ENCODE measurements at regions not wholly inside any gene's neighbourhood (a gene's known extent, or its start where the extent isn't known, plus 50 kb on each side); places are given as distances from the start of the nearest gene placed in this dataset.

- Mint-ChIP-seq H3K4me1 (no peaks in the 10 kb centered on the region), H3K27ac (no peak overlapping the region), H3K27me3 (ENCODE audit: low read depth) (no peaks in the 10 kb centered on the region), H3K36me3 (ENCODE audit: low read depth) (no peaks in the 10 kb centered on the region), H3K9me3 (no peaks in the 10 kb centered on the region), H3K4me3 (no peak overlapping the region)
- TF ChIP-seq, protein P1, sequence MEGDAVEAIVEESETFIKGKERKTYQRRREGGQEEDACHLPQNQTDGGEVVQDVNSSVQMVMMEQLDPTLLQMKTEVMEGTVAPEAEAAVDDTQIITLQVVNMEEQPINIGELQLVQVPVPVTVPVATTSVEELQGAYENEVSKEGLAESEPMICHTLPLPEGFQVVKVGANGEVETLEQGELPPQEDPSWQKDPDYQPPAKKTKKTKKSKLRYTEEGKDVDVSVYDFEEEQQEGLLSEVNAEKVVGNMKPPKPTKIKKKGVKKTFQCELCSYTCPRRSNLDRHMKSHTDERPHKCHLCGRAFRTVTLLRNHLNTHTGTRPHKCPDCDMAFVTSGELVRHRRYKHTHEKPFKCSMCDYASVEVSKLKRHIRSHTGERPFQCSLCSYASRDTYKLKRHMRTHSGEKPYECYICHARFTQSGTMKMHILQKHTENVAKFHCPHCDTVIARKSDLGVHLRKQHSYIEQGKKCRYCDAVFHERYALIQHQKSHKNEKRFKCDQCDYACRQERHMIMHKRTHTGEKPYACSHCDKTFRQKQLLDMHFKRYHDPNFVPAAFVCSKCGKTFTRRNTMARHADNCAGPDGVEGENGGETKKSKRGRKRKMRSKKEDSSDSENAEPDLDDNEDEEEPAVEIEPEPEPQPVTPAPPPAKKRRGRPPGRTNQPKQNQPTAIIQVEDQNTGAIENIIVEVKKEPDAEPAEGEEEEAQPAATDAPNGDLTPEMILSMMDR (IDR thresholded peaks at IDR 0.05; ENCODE audit: unreplicated experiment in 3 of 3) = no peak
Observed at GRCh38 chr2:79320871-79321270, 161.3 kb upstream of the REG3A start.

DNA sequence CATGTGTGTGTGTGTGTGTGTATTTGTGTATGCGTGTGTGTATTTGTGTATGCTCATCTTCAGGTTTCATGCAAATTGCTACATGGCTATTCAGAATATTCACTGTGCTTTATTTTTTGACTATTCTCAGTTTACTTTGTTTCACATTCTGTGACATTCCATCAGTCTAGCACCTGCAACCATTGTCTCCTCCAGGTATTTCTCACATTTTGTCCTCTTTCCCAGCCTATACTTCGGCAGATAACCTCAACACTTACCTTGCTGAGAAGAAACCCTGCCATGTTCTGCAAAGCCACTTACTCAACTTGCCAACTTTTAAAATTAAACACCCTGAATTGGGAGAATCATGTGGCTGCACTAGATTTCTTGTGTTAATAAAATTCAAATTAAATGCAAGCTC lies 135.4 kb upstream of the REG3A start:
- Mint-ChIP-seq H3K4me1 (no peaks in the 10 kb centered on the region), H3K27ac (no peak overlapping the region), H3K9me3 (no peaks in the 10 kb centered on the region), H3K4me3 (no peak overlapping the region), H3K27me3 (ENCODE audit: low read depth) (peaks cover 4% of the 10 kb centered on the region), H3K36me3 (ENCODE audit: low read depth) (no peaks in the 10 kb centered on the region)
- TF ChIP-seq, protein P1 (IDR thresholded peaks at IDR 0.05; ENCODE audit: unreplicated experiment in 3 of 3) = no peak

GRCh38 chr2:79292958-79293315 lies 133.4 kb upstream of the REG3A start:
- Mint-ChIP-seq H3K27ac (no peak overlapping the region), H3K9me3 (peaks cover 8% of the 10 kb centered on the region), H3K36me3 (ENCODE audit: low read depth) (no peaks in the 10 kb centered on the region), H3K4me1 (no peaks in the 10 kb centered on the region), H3K27me3 (ENCODE audit: low read depth) (peaks cover 4% of the 10 kb centered on the region), H3K4me3 (no peak overlapping the region)
- TF ChIP-seq, protein P1 (IDR thresholded peaks at IDR 0.05; ENCODE audit: unreplicated experiment in 3 of 3) = no peak

DNA sequence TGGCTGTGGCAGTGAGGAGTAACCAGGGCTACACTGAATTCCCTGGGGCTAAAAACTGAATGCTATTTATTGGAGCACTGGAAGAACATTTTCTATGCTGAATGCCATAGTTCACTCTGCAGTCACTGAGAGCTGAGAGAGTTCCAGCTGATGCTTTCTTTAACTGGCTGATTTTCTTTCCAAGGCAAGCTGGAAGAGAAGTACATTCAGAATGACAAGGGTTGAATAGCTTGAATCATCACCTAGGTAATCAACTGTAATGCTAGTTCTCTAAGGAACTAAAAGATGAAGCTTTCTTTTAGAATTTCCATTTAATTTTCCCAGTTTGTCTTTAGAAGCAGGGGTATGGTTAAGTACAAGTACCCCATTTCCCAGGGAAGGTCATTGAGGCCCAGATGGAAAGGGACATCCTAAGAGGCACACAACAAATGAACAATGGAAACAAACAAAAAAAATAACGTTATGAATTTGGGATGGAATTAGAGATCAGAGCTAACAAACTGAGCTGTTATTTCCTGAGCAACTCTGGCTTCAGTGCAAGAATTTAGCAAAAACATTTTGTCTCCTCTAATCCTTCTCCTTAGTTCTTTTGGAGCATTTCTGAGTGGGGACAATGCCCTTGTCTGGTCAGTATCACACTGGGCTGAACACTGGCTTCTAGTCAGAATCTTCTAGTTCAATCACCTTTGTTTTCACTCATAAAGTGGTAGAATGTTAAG lies 132.8 kb upstream of the REG3A start:
- Mint-ChIP-seq H3K4me3 (no peak overlapping the region), H3K36me3 (ENCODE audit: low read depth) (no peaks in the 10 kb centered on the region), H3K4me1 (no peaks in the 10 kb centered on the region), H3K27ac (no peak overlapping the region), H3K27me3 (ENCODE audit: low read depth) (peaks cover 4% of the 10 kb centered on the region), H3K9me3 (peaks cover 8% of the 10 kb centered on the region)
- TF ChIP-seq, protein P1 (IDR thresholded peaks at IDR 0.05; ENCODE audit: unreplicated experiment in 3 of 3) = no peak

GRCh38 chr2:79275863-79276262 lies 116.3 kb upstream of the REG3A start:
- no peak overlapping the region for H3K27ac Mint-ChIP-seq
- H3K36me3 Mint-ChIP-seq (ENCODE audit: low read depth) = no peaks in the 10 kb centered on the region
- TF ChIP-seq, protein P1 (IDR thresholded peaks at IDR 0.05; ENCODE audit: unreplicated experiment in 3 of 3) = no peak
- no peaks in the 10 kb centered on the region for H3K4me1 Mint-ChIP-seq
- H3K27me3 Mint-ChIP-seq (ENCODE audit: low read depth) = no peaks in the 10 kb centered on the region
- no peak overlapping the region for H3K4me3 Mint-ChIP-seq
- peaks cover 9% of the 10 kb centered on the region for H3K9me3 Mint-ChIP-seq

GRCh38 chr2:79275197-79275596 lies 115.6 kb upstream of the REG3A start:
- Mint-ChIP-seq H3K36me3 (ENCODE audit: low read depth) (no peaks in the 10 kb centered on the region), H3K27me3 (ENCODE audit: low read depth) (no peaks in the 10 kb centered on the region), H3K4me1 (no peaks in the 10 kb centered on the region), H3K27ac (no peak overlapping the region), H3K4me3 (no peak overlapping the region), H3K9me3 (peaks cover 9% of the 10 kb centered on the region)
- TF ChIP-seq, protein P1 (IDR thresholded peaks at IDR 0.05; ENCODE audit: unreplicated experiment in 3 of 3) = no peak
